Endothelial cell of hepatic sinusoid (primary cell): ENCODE measurements at regions not wholly inside any gene's neighbourhood (a gene's known extent, or its start where the extent isn't known, plus 50 kb on each side); places are given as distances from the start of the nearest gene placed in this dataset.
"Not testable (repeated sequence)": the region's sequence is repeated elsewhere in the genome, so short reads cannot be mapped to it uniquely, and the experiment has no call there.

Experiments
- in situ Hi-C: cut with HindIII; loops from 2 replicates; pipeline ENCODE4 v1.10.0; 2017; ENCODE audit warnings: low sequenced_read_pairs

GRCh38 chr11:121909596-121909995 lies 206.4 kb downstream of the BLID start:
- in situ Hi-C loops: no loop called here

- in situ Hi-C loops: no loop called here
These were observed 208.6 kb downstream of the BLID start for GRCh38 chr11:121907379-121907778.

GRCh38 chr11:121904148-121904547 lies 211.9 kb downstream of the BLID start:
- in situ Hi-C loops: no loop called here

DNA sequence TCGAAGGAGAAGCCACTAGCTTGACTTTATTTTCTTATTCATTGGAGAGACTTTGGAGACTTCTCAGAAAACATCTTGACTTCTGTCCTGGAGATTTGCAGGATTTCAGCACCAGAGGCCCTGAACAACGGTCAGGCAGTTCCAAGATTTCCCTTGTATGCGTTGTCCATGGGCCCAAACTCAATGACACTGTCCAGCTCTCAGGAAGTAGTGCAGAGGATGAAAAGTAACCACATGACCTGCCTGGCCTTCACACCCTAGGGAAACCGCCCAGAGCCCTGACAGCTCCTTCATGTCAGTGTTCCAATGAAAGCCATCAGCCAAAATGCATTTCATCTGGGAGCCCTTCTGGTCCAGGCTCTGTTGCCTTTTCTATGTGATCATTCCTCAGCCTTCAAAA lies 214.1 kb downstream of the BLID start:
- in situ Hi-C loops: no loop called here

DNA sequence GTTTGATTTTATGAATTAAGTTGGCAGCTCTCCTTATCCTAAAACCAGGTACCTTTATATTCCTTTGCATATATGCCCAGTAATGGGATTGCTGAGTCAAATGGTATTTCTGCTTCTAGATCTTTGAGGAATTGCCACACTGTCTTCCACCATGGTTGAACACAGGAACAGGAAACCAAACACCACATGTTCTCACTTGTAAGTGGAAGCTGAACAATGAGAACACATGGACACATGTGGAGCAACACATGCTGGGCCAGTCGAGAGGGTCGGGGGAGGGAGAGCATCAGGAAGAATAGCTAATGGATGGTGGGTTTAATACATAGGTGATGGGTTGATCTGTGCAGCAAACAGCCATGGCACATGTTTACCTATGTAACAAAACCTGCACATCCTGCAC lies 214.6 kb downstream of the BLID start:
- in situ Hi-C loops: not testable (repeated sequence)

GRCh38 chr11:121899520-121899919 lies 216.5 kb downstream of the BLID start:
- in situ Hi-C loops: no loop called here

DNA sequence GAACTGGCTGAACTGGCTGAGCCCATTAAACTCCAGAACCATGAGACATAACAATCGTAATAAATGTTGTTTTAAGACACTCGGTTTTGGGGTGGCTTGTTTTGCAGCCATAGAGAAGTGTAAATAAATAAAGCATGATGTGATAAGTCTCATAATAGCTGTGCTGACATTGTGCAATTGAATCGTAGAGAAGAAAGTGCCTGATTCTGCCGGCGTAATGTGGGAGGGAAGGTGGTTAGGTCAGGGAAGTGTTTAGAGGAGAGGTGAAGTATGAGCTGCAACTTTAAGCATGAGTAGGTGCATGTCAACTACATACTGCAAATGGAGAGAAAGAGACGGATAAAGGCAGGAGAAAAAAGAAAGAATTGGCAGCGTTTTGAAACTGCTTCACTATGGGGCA lies 217.1 kb downstream of the BLID start:
- in situ Hi-C loops: no loop called here

GRCh38 chr11:121895919-121896318 lies 220.1 kb downstream of the BLID start:
- in situ Hi-C loops: no loop called here

GRCh38 chr11:121894581-121894980 lies 221.4 kb downstream of the BLID start:
- in situ Hi-C loops: no loop called here

GRCh38 chr11:121892863-121893262 lies 223.2 kb downstream of the BLID start:
- in situ Hi-C loops: no loop called here

GRCh38 chr11:121892131-121892681 lies 223.8 kb downstream of the BLID start:
- in situ Hi-C loops: no loop called here

- in situ Hi-C loops: no loop called here
These were observed 225.0 kb downstream of the BLID start for GRCh38 chr11:121890946-121891515.

DNA sequence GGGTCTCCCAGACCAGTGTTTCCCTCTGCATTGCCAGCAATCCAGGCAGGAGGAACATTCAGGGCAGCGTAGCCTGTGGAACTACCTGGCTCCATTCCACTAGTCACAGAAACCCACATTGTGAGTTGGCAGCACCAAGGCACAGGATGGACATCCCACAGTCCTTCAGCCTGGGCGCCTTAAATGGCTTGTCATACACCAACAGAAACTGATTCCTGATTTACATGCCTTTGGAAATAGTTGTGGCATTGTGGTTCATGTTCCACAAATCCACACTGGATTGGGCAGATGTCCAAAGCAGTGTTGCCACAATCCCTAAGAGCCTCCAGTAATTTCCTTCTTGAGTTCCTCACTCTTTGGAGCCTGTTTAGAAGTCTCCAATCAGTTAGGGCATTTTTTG lies 225.6 kb downstream of the BLID start:
- in situ Hi-C loops: no loop called here

DNA sequence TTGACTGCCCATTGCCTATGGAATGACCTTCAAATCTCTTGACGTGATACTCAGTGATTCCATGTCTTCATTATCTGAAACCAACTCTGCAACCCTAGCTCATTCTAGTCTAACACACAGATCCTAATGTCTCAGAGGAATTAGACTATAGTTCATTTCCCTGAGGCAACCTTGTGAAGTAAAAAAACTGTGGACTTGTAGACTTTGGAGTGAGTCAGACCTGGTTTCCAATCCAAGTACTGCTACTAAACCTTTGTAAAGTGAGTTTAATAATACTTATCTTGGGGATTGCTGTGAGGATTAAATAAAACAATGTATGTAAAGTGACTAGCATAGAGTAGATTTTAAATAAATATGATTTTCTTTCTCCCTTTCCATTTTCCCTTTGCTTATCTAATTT lies 226.1 kb downstream of the BLID start:
- in situ Hi-C loops: no loop called here

- in situ Hi-C loops: no loop called here
These were observed 226.8 kb downstream of the BLID start for GRCh38 chr11:121889186-121889585.

DNA sequence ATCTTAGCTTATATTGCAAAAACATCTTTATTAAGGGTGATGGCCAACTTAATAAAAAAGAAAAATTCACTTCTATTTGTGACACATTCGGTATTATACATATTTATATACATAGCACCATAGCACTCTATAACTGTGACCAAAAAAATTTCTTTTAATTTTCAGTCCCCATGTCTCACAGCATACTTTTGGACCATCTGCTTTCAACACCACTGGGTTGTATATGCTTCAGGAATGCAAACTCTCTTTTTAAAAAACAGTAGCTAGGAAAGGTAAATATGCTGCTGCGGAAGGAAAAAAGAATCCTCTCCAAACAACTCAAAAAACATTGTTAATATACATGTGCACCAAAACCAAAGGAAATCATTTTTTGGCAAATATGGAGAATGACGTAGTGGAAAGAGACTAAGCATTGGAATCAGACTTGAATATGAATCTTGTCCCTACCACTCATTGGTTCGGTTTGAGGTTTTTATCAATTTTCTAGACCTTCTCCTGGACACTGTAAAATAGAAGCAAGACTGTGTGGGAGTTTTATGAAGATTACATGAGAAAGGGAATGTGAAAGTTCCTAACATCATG lies 227.9 kb downstream of the BLID start:
- in situ Hi-C loops: no loop called here

- in situ Hi-C loops: no loop called here
These were observed 228.4 kb downstream of the BLID start for GRCh38 chr11:121887569-121887968.

DNA sequence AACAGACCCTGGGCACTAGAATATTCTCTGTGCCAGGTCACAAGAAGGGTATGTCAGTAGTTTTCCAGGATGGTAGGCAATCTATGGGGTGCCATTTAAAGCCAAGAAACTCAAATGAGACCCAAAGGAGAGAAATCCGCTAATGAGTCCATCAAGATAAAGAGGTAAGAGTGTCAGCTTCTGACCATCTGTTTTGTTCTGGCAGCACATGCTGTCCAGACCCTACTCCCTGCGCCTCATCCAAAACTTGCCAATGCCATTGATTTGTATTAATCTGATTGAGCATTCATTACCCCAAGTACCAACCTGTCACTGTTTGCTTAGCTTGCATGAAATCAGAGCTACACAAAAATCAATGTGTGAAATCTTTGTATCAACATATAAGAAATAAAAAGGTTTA lies 229.0 kb downstream of the BLID start:
- in situ Hi-C loops: no loop called here

- in situ Hi-C loops: no loop called here
These were observed 229.8 kb downstream of the BLID start for GRCh38 chr11:121886005-121886734.

DNA sequence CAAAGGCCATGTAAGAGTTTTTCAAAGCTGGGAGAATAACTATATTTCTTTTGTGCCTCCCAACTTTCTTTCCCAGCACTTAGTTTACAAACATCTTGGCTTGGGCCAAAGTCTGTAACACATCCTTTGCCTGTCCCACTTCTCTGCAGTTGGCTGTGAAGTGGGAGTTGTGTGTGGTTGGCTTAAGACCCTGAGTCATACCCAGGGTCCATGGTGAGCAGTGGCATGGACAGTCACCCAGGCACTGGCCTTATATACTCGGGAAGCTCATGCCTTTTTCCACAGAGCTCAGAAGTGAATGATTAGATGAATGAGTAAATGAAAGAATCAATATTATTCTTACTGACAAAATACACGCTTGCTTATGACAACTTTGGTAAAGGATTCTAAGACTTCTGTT lies 231.4 kb downstream of the BLID start:
- in situ Hi-C loops: no loop called here

- in situ Hi-C loops: no loop called here
These were observed 234.2 kb downstream of the BLID start for GRCh38 chr11:121881806-121882205.

- in situ Hi-C loops: loop anchor here (5.0 kb wide), 1 partner anchor 210 kb away; no protein-coding TSS in a partner anchor
These were observed 238.9 kb downstream of the BLID start for GRCh38 chr11:121877152-121877551.
